ENCODE measurements at regions not wholly inside any gene's neighbourhood (a gene's known extent, or its start where the extent isn't known, plus 50 kb on each side); places are given as distances from the start of the nearest gene placed in this dataset.

- TF ChIP-seq POLR2A (IDR thresholded peaks at IDR 0.05) (no peak), POLR2AphosphoS5 (IDR thresholded peaks at IDR 0.05) (no peak)
- TF ChIP-seq, protein P1, sequence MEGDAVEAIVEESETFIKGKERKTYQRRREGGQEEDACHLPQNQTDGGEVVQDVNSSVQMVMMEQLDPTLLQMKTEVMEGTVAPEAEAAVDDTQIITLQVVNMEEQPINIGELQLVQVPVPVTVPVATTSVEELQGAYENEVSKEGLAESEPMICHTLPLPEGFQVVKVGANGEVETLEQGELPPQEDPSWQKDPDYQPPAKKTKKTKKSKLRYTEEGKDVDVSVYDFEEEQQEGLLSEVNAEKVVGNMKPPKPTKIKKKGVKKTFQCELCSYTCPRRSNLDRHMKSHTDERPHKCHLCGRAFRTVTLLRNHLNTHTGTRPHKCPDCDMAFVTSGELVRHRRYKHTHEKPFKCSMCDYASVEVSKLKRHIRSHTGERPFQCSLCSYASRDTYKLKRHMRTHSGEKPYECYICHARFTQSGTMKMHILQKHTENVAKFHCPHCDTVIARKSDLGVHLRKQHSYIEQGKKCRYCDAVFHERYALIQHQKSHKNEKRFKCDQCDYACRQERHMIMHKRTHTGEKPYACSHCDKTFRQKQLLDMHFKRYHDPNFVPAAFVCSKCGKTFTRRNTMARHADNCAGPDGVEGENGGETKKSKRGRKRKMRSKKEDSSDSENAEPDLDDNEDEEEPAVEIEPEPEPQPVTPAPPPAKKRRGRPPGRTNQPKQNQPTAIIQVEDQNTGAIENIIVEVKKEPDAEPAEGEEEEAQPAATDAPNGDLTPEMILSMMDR (IDR thresholded peaks at IDR 0.05): no peak
Observed at GRCh38 chr1:98374098-98374497, 287.4 kb upstream of the SNX7 start.
